ENCODE measurements at regions not wholly inside any gene's neighbourhood (a gene's known extent, or its start where the extent isn't known, plus 50 kb on each side); places are given as distances from the start of the nearest gene placed in this dataset.

GRCh38 chr9:95754533-95755420, 120.7 kb upstream of the ERCC6L2 start:
- DNase-seq, result no peak

GRCh38 chr9:95753762-95754465, 121.6 kb upstream of the ERCC6L2 start:
- DNase-seq, result no peak

GRCh38 chr9:95752129-95752731, 123.3 kb upstream of the ERCC6L2 start:
- no peak for DNase-seq

GRCh38 chr9:95751520-95751790, 124.0 kb upstream of the ERCC6L2 start:
- no peak for DNase-seq

GRCh38 chr9:95750725-95751519, 124.6 kb upstream of the ERCC6L2 start:
- no peak for DNase-seq

- no peak for DNase-seq
Observed at GRCh38 chr9:95749493-95749892, 126.0 kb upstream of the ERCC6L2 start.

- DNase-seq, result no peak
Observed at GRCh38 chr9:95746408-95747180, 128.9 kb upstream of the ERCC6L2 start.

- no peak for DNase-seq
Observed at GRCh38 chr9:95742821-95743220, 132.7 kb upstream of the ERCC6L2 start.

- DNase-seq, result no peak
Observed at GRCh38 chr9:95741631-95742030, 133.9 kb upstream of the ERCC6L2 start.

- no peak for DNase-seq
Observed at GRCh38 chr9:95740217-95741004, 135.1 kb upstream of the ERCC6L2 start.

GRCh38 chr9:95738438-95738837, 137.1 kb upstream of the ERCC6L2 start:
- DNase-seq, result no peak

GRCh38 chr9:95736891-95737522, 138.5 kb upstream of the ERCC6L2 start:
- no peak for DNase-seq

- DNase-seq, result no peak
Observed at GRCh38 chr9:95736370-95736769, 139.1 kb upstream of the ERCC6L2 start.

GRCh38 chr9:95735701-95736100, 139.8 kb upstream of the ERCC6L2 start:
- no peak for DNase-seq

GRCh38 chr9:95733741-95734666, 141.5 kb upstream of the ERCC6L2 start:
- DNase-seq, result no peak

- no peak for DNase-seq
Observed at GRCh38 chr9:95732802-95733688, 142.4 kb upstream of the ERCC6L2 start.

GRCh38 chr9:95731876-95732275, 143.6 kb upstream of the ERCC6L2 start:
- no peak for DNase-seq

GRCh38 chr9:95729669-95730368, 145.7 kb upstream of the ERCC6L2 start:
- DNase-seq, result no peak

All from activated naive CD4-positive, alpha-beta T cell (primary cell).